NCI-H187 treated with DMSO at 0.1 percent for 48 hours (cell line): ENCODE measurements at regions not wholly inside any gene's neighbourhood (a gene's known extent, or its start where the extent isn't known, plus 50 kb on each side); places are given as distances from the start of the nearest gene placed in this dataset.
"Not testable (repeated sequence)": the region's sequence is repeated elsewhere in the genome, so short reads cannot be mapped to it uniquely, and the experiment has no call there.

ENCODE experiments used
- DNase-seq: peaks from one replicate; lab custom pipeline; 2025; lab: John Stamatoyannopoulos, UW

GRCh38 chr5:84885485-84886258 is 501.0 kb upstream of the EDIL3 start:
- no peak for DNase-seq

GRCh38 chr5:84881737-84882136 is 497.1 kb upstream of the EDIL3 start:
- no peak for DNase-seq

- no peak for DNase-seq
These were observed 489.5 kb upstream of the EDIL3 start for GRCh38 chr5:84874196-84874595.

GRCh38 chr5:84872768-84873167 is 488.1 kb upstream of the EDIL3 start:
- no peak for DNase-seq

- no peak for DNase-seq
These were observed 485.7 kb upstream of the EDIL3 start for GRCh38 chr5:84870369-84870768.

GRCh38 chr5:84869675-84870074 is 485.0 kb upstream of the EDIL3 start:
- no peak for DNase-seq

- not testable (repeated sequence) for DNase-seq
These were observed 479.3 kb upstream of the EDIL3 start for GRCh38 chr5:84863936-84864335.

- DNase-seq, result no peak
These were observed 478.3 kb upstream of the EDIL3 start for GRCh38 chr5:84863020-84863419.

- no peak for DNase-seq
These were observed 477.5 kb upstream of the EDIL3 start for GRCh38 chr5:84862132-84862531.

- DNase-seq, result no peak
These were observed 476.6 kb upstream of the EDIL3 start for GRCh38 chr5:84861306-84861705.

- DNase-seq, result no peak
These were observed 474.4 kb upstream of the EDIL3 start for GRCh38 chr5:84859056-84859455.

- no peak for DNase-seq
These were observed 447.0 kb upstream of the EDIL3 start for GRCh38 chr5:84831701-84832100.

GRCh38 chr5:84830265-84830664 is 445.6 kb upstream of the EDIL3 start:
- no peak for DNase-seq

GRCh38 chr5:84825606-84826005 is 440.9 kb upstream of the EDIL3 start:
- no peak for DNase-seq

GRCh38 chr5:84821924-84822323 is 437.2 kb upstream of the EDIL3 start:
- DNase-seq, result no peak

- DNase-seq, result no peak
These were observed 433.3 kb upstream of the EDIL3 start for GRCh38 chr5:84817953-84818352.

GRCh38 chr5:84816746-84817547 is 432.3 kb upstream of the EDIL3 start:
- no peak for DNase-seq

- no peak for DNase-seq
These were observed 431.5 kb upstream of the EDIL3 start for GRCh38 chr5:84816160-84816559.

- no peak for DNase-seq
These were observed 420.8 kb upstream of the EDIL3 start for GRCh38 chr5:84805473-84805872.

- DNase-seq, result no peak
These were observed 411.7 kb upstream of the EDIL3 start for GRCh38 chr5:84796399-84796798.

GRCh38 chr5:84794486-84795035 is 409.9 kb upstream of the EDIL3 start:
- no peak for DNase-seq

GRCh38 chr5:84791730-84792129 is 407.1 kb upstream of the EDIL3 start:
- no peak for DNase-seq

- no peak for DNase-seq
These were observed 406.5 kb upstream of the EDIL3 start for GRCh38 chr5:84791138-84791537.
